Tibial artery (tissue), 4 donors: ENCODE measurements at regions not wholly inside any gene's neighbourhood (a gene's known extent, or its start where the extent isn't known, plus 50 kb on each side); places are given as distances from the start of the nearest gene placed in this dataset.

ENCODE experiments used
- DNase-seq, 2 donors: peaks; one replicate each; pipeline ENCODE4 v3.0.0-alpha.2; 2019
- H3K27ac ChIP-seq, 2 donors: fragments of 200-600 bp; sonication (generic) in 1 of 2; 1 replicate in 1 of 2; 2 replicates in 1 of 2; pipeline ENCODE4 v1.5.1; 2018 to 2019; ENCODE audit warnings: mild to moderate bottlenecking in 1 of 2
- H3K27me3 ChIP-seq, 2 donors: fragments of 200-600 bp; sonication (generic) in 1 of 2; one replicate each; pipeline versions ENCODE4 v1.5.1 to v1.6.0; 2016 to 2019
- H3K36me3 ChIP-seq, 3 donors: fragments of 200-600 bp; sonication (generic) in 2 of 3; one replicate each; pipeline ENCODE4 v1.5.1; 2016 to 2019; ENCODE audit warnings: mild to moderate bottlenecking in 2 of 3
- H3K4me1 ChIP-seq, 4 donors: fragments of 200-600 bp; sonication (generic) in 2 of 4; 1 replicate in 3 of 4; 2 replicates in 1 of 4; pipeline ENCODE4 v1.5.1; 2016 to 2019
- H3K4me3 ChIP-seq, 2 donors: fragments of 200-600 bp; sonication (generic) in 1 of 2; 1 replicate in 1 of 2; 2 replicates in 1 of 2; pipeline ENCODE4 v1.5.1; 2018 to 2019; ENCODE audit warnings: mild to moderate bottlenecking in 2 of 2
- H3K9me3 ChIP-seq, 3 donors: fragments of 200-600 bp; sonication (generic) in 1 of 3; one replicate each; pipeline ENCODE4 v1.5.1; 2016 to 2019
- CTCF ChIP-seq, 2 experiments: fragments of 200-600 bp in 1 of 2; fragments of 450-650 bp in 1 of 2; IDR thresholded peaks; one replicate each; pipeline ENCODE4 v1.5.1; 2017 to 2019; ENCODE audit warnings: antibody characterized with exemption in 2 of 2, mild to moderate bottlenecking in 1 of 2, moderate library complexity in 1 of 2
- intact Hi-C: fragments of 100-400 bp; cut with DNase I; formaldehyde crosslinking; loops from one replicate; pipeline ENCODE4 v1.15.0; 2023; ENCODE audit warnings: low total_unique reads

DNA sequence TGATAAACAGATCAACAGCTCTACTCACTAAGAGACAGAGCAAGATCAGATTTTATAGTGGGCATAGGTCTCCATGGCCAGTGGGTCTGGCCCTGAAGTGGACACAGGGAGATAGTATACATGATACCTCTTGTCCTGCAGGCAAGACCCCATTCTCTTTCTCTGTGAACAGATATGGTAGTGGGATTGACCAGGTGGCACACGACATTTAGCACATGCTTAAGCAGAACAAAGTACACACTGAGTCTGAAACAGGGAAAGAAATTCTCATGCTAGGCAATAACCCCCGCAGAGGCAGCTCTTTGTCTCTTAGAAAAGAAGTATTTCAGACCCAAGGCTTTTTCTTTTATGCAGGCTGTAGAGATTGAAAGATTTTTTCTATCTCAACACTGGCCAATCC is 1331.2 kb downstream of the FSCB start:
- intact Hi-C loops = no loop called here
- DNase-seq = no peak
- Histone ChIP-seq H3K4me1 (no peaks in the 10 kb centered on the region), H3K9me3 (no peaks in the 10 kb centered on the region), H3K4me3 (no peak overlapping the region), H3K27ac (no peak overlapping the region), H3K27me3 (no peaks in the 10 kb centered on the region), H3K36me3 (no peaks in the 10 kb centered on the region)
- TF ChIP-seq CTCF (IDR thresholded peaks at IDR 0.05) = no peak

DNA sequence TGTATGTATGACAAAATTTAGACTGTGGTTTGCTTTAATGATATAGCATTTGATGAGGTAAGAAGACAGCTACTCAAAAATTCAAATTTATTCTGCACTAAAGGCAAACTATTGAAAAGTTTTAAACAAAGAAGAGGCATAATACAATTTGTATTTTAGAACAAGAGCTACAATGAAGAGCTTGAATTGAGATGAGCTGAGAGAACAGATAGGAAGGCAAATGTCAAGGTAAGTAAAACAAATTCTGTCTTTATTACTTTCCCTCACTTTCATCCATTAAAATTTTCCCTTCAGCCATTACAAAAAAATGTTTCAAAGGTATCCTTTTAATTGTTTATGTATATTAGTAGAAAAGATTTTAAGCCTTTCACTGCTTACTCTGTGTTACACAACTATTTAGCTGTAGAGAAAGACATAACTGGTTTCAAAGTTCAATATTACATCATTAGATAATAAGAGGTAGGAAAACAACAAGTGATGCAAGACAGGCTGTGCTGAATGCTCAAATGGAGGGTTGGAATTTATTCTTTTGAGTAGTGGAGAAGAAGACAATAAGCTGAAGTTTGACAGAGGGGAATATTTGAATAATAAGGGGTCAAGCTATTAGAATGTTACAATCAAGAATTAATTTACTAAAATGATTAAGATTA is 1334.1 kb downstream of the FSCB start:
- DNase-seq = no peak
- intact Hi-C loops = no loop called here
- Histone ChIP-seq H3K4me1 (no peaks in the 10 kb centered on the region), H3K27me3 (no peaks in the 10 kb centered on the region), H3K9me3 (no peaks in the 10 kb centered on the region), H3K27ac (no peak overlapping the region), H3K4me3 (no peak overlapping the region), H3K36me3 (no peaks in the 10 kb centered on the region)
- TF ChIP-seq CTCF (IDR thresholded peaks at IDR 0.05) = no peak

DNA sequence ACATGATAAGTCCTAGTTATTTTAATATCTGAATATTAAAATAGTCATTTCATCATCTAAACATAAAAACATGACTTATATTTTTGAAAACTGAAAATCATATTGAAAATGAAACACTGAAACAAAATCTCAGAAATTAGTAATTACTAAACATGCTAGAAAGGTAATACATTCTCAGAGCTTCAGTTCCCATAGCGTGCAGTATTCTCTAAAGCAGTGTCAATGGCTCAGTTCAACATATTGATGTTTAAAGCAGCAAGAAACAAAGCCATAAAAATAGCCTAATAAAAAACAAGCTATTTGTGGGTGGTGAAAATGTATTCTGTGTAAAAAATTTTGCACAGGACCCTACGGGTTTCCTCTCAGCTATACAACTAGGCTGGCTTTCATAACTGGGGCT is 1337.4 kb downstream of the FSCB start:
- H3K4me1 ChIP-seq = no peaks in the 10 kb centered on the region
- intact Hi-C loops = no loop called here
- H3K27me3 ChIP-seq = no peaks in the 10 kb centered on the region
- DNase-seq = no peak
- no peaks in the 10 kb centered on the region for H3K9me3 ChIP-seq
- H3K27ac ChIP-seq = no peak overlapping the region
- H3K36me3 ChIP-seq = no peaks in the 10 kb centered on the region
- TF ChIP-seq CTCF (IDR thresholded peaks at IDR 0.05) = no peak
- H3K4me3 ChIP-seq = no peak overlapping the region

GRCh38 chr14:43168371-43168925 is 1338.6 kb downstream of the FSCB start:
- H3K27me3 ChIP-seq = no peaks in the 10 kb centered on the region
- TF ChIP-seq CTCF (IDR thresholded peaks at IDR 0.05) = no peak
- no peaks in the 10 kb centered on the region for H3K36me3 ChIP-seq
- H3K4me3 ChIP-seq = no peak overlapping the region
- no peak for DNase-seq
- intact Hi-C loops = no loop called here
- H3K27ac ChIP-seq = no peak overlapping the region
- no peaks in the 10 kb centered on the region for H3K4me1 ChIP-seq
- H3K9me3 ChIP-seq = no peaks in the 10 kb centered on the region

DNA sequence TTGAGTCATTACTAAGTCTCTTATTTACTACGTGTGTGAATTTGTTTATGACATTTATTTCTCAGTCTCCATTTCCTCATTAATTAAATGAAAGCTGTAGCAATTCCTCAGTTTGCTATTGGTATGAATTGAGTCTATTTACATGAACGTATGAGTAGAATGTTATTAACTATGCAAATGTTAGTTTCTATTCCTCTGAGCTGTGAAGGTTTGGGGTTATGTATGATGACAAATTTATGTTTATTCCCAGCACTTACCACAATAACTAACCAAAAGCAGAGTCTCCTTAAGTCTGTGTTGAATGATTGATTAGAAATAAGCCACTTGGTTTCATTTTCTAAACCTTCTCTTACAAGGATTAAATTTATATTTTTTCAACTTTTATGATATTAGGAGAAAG is 1340.9 kb downstream of the FSCB start:
- Histone ChIP-seq H3K4me1 (no peaks in the 10 kb centered on the region), H3K27me3 (no peaks in the 10 kb centered on the region)

More for the DNA sequence above, 1340.9 kb downstream of the FSCB start:
- no peak for DNase-seq
- intact Hi-C loops = no loop called here
- H3K9me3 ChIP-seq = no peaks in the 10 kb centered on the region
- H3K36me3 ChIP-seq = no peaks in the 10 kb centered on the region
- no peak for TF ChIP-seq CTCF (IDR thresholded peaks at IDR 0.05)
- H3K27ac ChIP-seq = no peak overlapping the region
- no peak overlapping the region for H3K4me3 ChIP-seq
